K562 (cell line): ENCODE measurements at regions not wholly inside any gene's neighbourhood (a gene's known extent, or its start where the extent isn't known, plus 50 kb on each side); places are given as distances from the start of the nearest gene placed in this dataset.

ENCODE experiments used
- ATAC-seq: fragments of 200-7000 bp; cut with Tn5 transposase; 3 replicates; pipeline ENCODE4 v1.9.1; 2020; ENCODE audit warnings: moderate library complexity
- BruUV-seq: library from RNA; stranded (reverse); fragments of 400-500 nt; replicated peaks from 2 replicates; lab custom pipeline; 2021; lab: Mats Ljungman, UMichigan
- CTCF ChIA-PET: fragments of 300-600 bp; formaldehyde crosslinking; extraction: SDS; loops from one replicate; lab custom pipeline; 2021; ENCODE audit warnings: low intra/inter-chr PET ratio; lab: Yijun Ruan, JAX
- POLR2A ChIA-PET: fragments of 300-600, 350-650 bp; sonication (Branson Sonifier 250); formaldehyde crosslinking; extraction: SDS; loops from one replicate; lab custom pipeline; 2021; ENCODE audit warnings: antibody characterized with exemption, inconsistent platforms; lab: Yijun Ruan, JAX
- DNase-seq, 4 experiments: peaks; one replicate each; pipeline versions ENCODE4 v3.0.0 to v3.0.0-alpha.2; 2011 to 2018; ENCODE audit warnings: low spot score in 3 of 4, mixed read lengths in 3 of 4; ENCODE audit errors: extremely low read depth in 1 of 4
- FAIRE-seq: peaks from 2 replicates; lab custom pipeline; 2011; peaks lifted over from hg19 to GRCh38; lab: Jason Lieb, UNC
- H2AFZ ChIP-seq: 2 replicates; pipeline ENCODE4 v1.6.0; 2011; ENCODE audit warnings: low read depth, low read length, control low read depth, inconsistent platforms
- H3K27ac ChIP-seq: fragments of 200-600 bp; 3 replicates; pipeline ENCODE4 v1.8.0; 2011; ENCODE audit warnings: low read depth, mild to moderate bottlenecking, control low read depth, inconsistent platforms, low read length, moderate library complexity, mixed read lengths; ENCODE audit errors: extremely low read depth
- H3K27me3 ChIP-seq, 2 experiments: fragments of 300-600 bp in 1 of 2; 2 replicates in 1 of 2; 3 replicates in 1 of 2; pipeline versions ENCODE4 v1.6.0 to v1.8.0; 2011; ENCODE audit warnings: inconsistent platforms in 2 of 2, low read length in 2 of 2, mild to moderate bottlenecking in 1 of 2, mixed read lengths in 1 of 2, moderate library complexity in 1 of 2; ENCODE audit not compliant: control insufficient read depth in 2 of 2, insufficient read depth in 2 of 2
- H3K36me3 ChIP-seq: fragments of 300-600 bp; 3 replicates; pipeline ENCODE4 v1.8.0; 2011; ENCODE audit warnings: mild to moderate bottlenecking, low read length, inconsistent platforms; ENCODE audit not compliant: control insufficient read depth, insufficient read depth
- H3K4me1 ChIP-seq, 2 experiments: fragments of 200-600 bp in 1 of 2; replicated peaks in 1 of 2; 2 replicates in 1 of 2; 3 replicates in 1 of 2; pipeline versions ENCODE4 v1.5.1 to v1.8.0; 2011; ENCODE audit warnings: inconsistent platforms in 2 of 2, low read length in 2 of 2, mild to moderate bottlenecking in 1 of 2, mixed read lengths in 1 of 2, moderate library complexity in 1 of 2; ENCODE audit not compliant: control insufficient read depth in 2 of 2, insufficient read depth in 2 of 2
- H3K4me2 ChIP-seq: 2 replicates; pipeline ENCODE4 v1.6.1; 2011; ENCODE audit warnings: low read length, control low read depth, inconsistent platforms, mixed read lengths; ENCODE audit not compliant: insufficient read depth
- H3K4me3 ChIP-seq: fragments of 200-600 bp; sonication (generic), shearing (Covaris generic); 2 replicates; pipeline ENCODE4 v1.5.1; 2016; ENCODE audit warnings: control low read depth, inconsistent platforms
- H3K79me2 ChIP-seq: fragments of 200-600 bp; 3 replicates; pipeline ENCODE4 v1.8.0; 2011; ENCODE audit warnings: low read length, inconsistent platforms; ENCODE audit not compliant: control insufficient read depth, insufficient read depth
- H3K9ac ChIP-seq, 2 experiments: 2 replicates each; pipeline versions ENCODE4 v1.6.0 to v1.6.1; 2011; ENCODE audit warnings: low read depth in 2 of 2, low read length in 2 of 2, control low read depth in 1 of 2, inconsistent platforms in 1 of 2, mild to moderate bottlenecking in 1 of 2, mixed read lengths in 1 of 2; ENCODE audit not compliant: insufficient read depth in 1 of 2
- H3K9me1 ChIP-seq: one replicate; pipeline ENCODE4 v1.6.0; 2011; ENCODE audit warnings: inconsistent platforms, mild to moderate bottlenecking, low read length, moderate library complexity; ENCODE audit not compliant: control insufficient read depth, insufficient read depth
- H3K9me3 ChIP-seq: replicated peaks from 2 replicates; pipeline ENCODE4 v1.5.1; 2011; ENCODE audit warnings: low read depth, low read length, inconsistent platforms; ENCODE audit not compliant: control insufficient read depth, insufficient read depth
- H4K20me1 ChIP-seq: replicated peaks from 2 replicates; pipeline ENCODE4 v1.6.1; 2011; ENCODE audit warnings: low read length, inconsistent platforms, mixed read lengths; ENCODE audit not compliant: control insufficient read depth, insufficient read depth
- CEBPB ChIP-seq: fragments of 450-650 bp; IDR thresholded peaks from 2 replicates; pipeline ENCODE4 v1.6.1; 2016; ENCODE audit warnings: missing genetic modification characterization, missing compliant biosample characterization
- CEBPG ChIP-seq, 3 experiments: fragments of 200-800 bp in 1 of 3; sonication (Bioruptor generic) in 1 of 3; sonication (generic) in 1 of 3; formaldehyde crosslinking in 1 of 3; IDR thresholded peaks in 2 of 3; conservative IDR thresholded peaks in 1 of 3; 2 replicates each; pipeline versions ENCODE4 v1.6.1 to v1.8.0; 2016 to 2022; ENCODE audit warnings: missing compliant biosample characterization in 2 of 3, missing genetic modification characterization in 2 of 3, mild to moderate bottlenecking in 1 of 3, missing genetic modification reagents in 1 of 3
- TRIM25 ChIP-seq: fragments of 450-650 bp; IDR thresholded peaks from 2 replicates; pipeline ENCODE4 v1.7.0; 2016; ENCODE audit warnings: borderline replicate concordance
- WGBS: fragments of 100-300 bp; shearing (Covaris generic); methylation state at CpG from one replicate; pipeline ENCODE4 v1.1.6; 2016; ENCODE audit warnings: low coverage, mixed read lengths; ENCODE audit not compliant: insufficient coverage; ENCODE audit errors: missing lambda C conversion rate; 5-methylcytosine and 5-hydroxymethylcytosine counted together
- in situ Hi-C: fragments of 300-500 bp; cut with MboI; formaldehyde crosslinking; loops from 4 replicates; pipeline ENCODE4 v1.15.0; 2018; ENCODE audit warnings: inconsistent platforms, mixed read lengths
- intact Hi-C: fragments of 100-400 bp; cut with micrococcal nuclease; formaldehyde crosslinking; loops from 2 replicates; pipeline ENCODE4 v1.14.2; 2022

- in situ Hi-C loops, result no loop called here
- H3K4me2 ChIP-seq, result no peak overlapping the region
- no TSS peak for BruUV-seq
- H3K27me3 ChIP-seq, result peaks cover 0 to 4% of the 10 kb centered on the region in 2 experiments; a peak in 1 of 5 replicates
- H3K27ac ChIP-seq, result no peak overlapping the region
- POLR2A ChIA-PET, result interaction anchor here (0.6 kb wide), 1 partner anchor 12 kb away, joined by 3 read pairs; no protein-coding TSS in a partner anchor
- H2AFZ ChIP-seq, result no peak overlapping the region
- FAIRE-seq (no peak), DNase-seq (no peak), ATAC-seq (no peak)
- H3K79me2 ChIP-seq, result no peaks in the 10 kb centered on the region
- intact Hi-C loops, result no loop called here
- no peaks in the 10 kb centered on the region for H3K9me1 ChIP-seq
- no peaks in the 10 kb centered on the region for H4K20me1 ChIP-seq
- TF ChIP-seq CEBPB (tag) (0 out of 2 replicates have a peak, but pooled peaks have one; percentile 16), TRIM25 (no peak), CEBPG (CRISPR knock-in tag; IDR thresholded peaks at IDR 0.05) (no peak), CEBPG (tag; conservative IDR thresholded peaks at IDR 0.05 in 1 of 2, IDR thresholded peaks at IDR 0.05 in 1 of 2) (peak in 1 of 2 experiments; percentile 52; a peak in 1 of 4 replicates)
- CTCF ChIA-PET, result no interaction called here
- no peaks in the 10 kb centered on the region for H3K36me3 ChIP-seq
- H3K9ac ChIP-seq, result no peak overlapping the region
- H3K4me3 ChIP-seq, result no peak overlapping the region
- H3K4me1 ChIP-seq, result no peaks in the 10 kb centered on the region
- H3K9me3 ChIP-seq, result no peaks in the 10 kb centered on the region
- 0% methylated on average over 2 of the region's 2 CpGs for WGBS
Observed at GRCh38 chr17:55614061-55614460, 102.8 kb upstream of the SMIM36 start.
